GM19455 (cell line): ENCODE measurements at regions not wholly inside any gene's neighbourhood (a gene's known extent, or its start where the extent isn't known, plus 50 kb on each side); places are given as distances from the start of the nearest gene placed in this dataset.

Experiments
- ATAC-seq: cut with Tn5 transposase; IDR thresholded peaks from one replicate; pipeline ENCODE4 v1.9.1; 2021; ENCODE audit not compliant: unreplicated experiment

DNA sequence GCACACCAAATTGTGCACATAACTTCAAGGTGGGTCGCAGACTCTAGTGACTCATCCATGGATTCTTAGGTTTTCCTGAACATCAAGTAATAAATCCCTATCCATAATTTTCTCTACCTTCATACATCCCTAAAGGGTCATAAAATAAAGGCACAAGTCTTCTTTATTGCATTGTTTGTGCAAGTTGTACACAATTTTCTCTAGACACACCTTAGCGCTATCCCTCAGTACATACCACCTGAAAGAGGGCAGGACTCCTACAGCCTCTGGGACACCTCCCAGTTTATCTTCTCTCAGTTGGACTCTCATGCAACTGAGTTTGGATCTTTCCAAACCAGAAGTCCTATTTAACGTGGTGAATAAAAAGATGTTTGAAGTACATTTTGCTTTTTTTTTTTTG lies 168.5 kb upstream of the BMP4 start:
- no peak for ATAC-seq

DNA sequence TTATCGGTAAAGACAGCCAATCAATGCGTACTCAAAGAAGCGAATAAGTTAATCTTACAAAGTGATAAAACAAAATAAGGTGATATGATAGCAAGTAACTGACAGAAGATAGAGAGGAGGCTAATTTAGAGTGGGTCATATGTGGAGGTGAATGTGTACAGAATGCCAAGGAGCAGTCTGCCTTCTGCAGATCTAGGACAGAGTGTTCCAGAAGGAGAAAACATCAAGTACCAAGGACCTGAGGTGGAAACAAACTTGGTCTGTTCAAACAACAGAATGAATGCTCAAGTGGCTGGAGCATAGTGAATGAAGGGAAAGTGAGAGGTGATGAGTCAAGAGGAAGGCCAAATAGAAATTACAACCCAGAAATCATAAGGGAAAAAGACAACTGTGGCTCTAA lies 170.3 kb upstream of the BMP4 start:
- no peak for ATAC-seq

DNA sequence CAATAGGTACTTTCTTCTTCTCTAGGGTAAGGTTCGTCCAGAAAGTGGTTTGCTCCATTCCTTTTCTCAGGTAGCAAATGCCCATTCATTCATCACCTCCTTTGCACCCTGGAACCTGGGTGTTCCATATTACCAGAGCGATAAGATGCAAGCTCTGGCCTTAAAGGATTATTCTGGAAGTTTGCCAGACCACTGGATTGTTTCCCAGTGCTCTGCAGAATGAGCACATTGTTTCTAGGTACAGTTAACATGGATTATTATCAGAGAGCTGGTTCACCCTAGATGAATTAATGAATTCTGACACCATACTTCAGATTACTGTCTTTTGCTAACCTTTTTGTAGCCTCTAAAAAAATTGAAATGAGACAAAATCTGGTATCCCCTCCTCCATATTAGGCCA lies 170.9 kb upstream of the BMP4 start:
- no peak for ATAC-seq

DNA sequence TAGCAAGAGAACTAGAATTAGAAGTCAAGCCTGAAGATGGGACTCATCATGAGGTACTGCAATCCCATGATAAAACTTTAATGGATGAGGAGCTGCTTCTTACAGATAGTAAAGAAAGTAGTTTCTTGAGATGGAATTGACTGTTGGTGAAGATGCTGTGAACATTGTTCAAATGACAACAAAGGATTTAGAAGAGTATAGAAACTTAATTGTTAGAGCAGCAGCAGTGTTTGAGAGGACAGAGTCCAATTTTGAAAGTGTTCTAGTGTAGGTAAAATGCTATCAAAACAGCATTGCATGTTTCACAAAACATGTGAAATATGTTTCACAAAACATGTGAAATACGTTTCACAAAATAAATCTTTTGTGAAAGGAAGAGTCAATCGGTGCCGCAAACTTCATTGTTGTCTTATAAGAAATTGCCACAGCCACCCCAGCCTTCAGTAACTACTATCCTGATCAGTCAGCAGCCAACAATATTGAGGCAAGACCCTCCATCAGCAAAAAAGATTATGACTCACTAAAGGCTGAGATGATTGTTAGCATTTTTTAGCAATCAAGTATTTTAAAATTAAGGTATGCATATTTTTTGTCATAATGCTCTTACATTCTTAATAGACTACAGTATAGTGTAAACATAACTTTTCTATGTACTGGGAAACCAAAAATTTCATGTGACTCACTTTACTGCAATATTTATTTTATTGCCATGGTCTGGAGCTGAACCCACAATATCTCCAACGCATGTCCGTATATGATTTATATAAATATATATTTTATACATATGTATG lies 173.4 kb upstream of the BMP4 start:
- ATAC-seq: no peak

DNA sequence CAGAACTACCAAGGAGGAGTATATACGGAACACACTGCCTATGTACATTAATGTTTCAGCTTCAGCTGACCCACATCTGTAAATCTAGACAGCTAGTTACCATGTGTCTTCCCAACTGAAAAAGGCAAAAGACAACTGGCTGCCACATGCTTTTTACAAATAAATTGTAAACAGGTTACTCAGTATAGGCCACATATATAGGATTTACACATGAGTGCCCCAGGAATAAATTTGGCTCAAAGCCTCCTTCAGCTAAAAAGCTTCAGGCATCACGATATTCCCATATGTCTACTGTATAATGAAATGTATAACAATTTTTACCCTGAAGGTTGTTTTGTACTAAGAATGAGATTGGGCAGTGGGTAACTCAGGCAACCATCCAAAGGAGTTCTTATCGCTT lies 175.9 kb upstream of the BMP4 start:
- no peak for ATAC-seq

DNA sequence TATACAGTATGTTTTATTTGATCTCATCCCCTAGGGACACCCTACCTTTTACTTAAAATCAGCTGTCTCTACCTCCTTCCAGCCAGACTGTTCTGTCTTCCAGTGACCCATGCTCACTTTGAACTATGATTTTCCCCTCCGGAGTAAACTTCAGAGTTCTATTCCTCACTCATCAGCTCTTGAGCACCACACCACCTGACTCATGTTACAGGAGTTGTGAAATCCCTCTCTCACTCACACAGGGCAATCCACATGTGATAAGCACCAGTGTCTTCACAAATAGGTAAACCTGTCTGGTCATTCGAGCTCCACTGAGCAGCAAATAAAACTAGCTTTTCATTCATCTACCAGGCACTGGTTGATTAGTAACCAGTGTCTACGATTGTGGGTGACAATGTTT lies 177.3 kb upstream of the BMP4 start:
- ATAC-seq: no peak

DNA sequence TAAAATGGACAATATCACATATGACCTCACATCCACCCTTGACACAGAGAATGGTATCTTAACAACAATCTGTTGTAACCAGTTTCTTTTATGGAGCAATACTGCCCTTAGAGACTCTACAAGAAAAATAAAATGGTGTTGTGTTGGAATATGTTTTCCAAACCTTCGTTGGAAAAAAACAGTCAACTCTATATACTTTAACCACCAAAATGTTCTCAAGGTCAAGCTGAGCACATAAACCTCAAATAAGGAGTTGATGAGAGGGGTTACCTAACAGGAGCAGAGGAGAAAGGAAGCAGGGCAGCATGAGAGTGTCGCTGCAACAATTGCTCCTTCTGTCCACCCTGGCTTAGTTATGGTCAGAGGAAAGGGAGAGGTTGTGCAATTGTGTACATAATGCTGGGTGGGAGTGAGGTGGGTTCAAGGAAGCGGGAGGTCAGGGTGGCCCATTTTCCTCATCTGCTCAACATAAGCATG lies 179.2 kb upstream of the BMP4 start:
- no peak for ATAC-seq

DNA sequence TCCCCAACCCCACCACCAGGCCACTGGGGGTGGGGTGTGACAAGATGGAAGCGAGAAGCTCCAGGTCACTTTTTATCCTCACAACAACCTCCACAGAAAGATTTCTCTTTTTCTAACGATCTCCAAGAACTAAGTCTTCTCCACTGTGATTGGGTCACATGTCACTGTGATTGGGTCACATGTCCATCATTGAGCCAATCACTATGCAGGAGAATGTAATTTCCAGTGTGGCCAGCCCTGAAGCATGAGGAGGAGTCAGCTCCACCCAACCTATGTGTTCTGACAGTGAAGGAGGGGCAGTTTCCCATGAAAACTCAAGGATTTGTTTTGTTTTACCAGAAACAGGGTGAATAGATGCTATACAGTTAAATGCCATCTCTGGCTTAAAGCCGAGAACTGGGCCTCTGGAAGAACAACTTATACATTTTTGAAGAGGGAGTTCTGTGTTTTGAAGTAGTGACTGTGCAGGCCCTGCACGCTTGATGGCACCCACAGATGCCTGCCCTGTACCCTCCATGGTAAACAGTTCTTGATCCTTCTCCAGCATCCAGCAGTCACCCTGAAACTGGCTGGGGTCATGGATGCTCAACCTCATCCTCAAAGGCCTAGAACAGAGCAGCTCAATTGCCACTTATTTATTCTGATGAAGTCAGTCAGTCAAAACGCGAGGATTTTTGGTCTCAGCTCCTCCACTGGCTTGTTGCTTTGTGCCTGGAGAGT lies 180.4 kb upstream of the BMP4 start:
- ATAC-seq: no peak

DNA sequence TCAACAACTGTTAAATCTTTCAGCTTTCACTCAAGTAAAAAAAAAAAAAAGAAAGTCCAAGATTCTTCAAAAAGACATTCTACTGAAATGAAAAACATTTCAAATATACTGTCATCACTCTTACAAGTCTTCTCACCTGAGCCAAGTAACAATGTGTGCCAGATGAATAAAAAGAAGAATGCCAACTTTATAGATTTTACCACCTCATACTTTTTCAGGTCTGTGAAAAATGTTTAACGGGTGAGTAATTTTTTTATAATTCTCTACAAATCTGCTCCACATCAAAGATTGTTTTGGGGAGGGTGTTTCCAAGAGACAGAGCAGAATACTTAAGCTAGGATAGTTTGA lies 181.0 kb upstream of the BMP4 start:
- no peak for ATAC-seq

DNA sequence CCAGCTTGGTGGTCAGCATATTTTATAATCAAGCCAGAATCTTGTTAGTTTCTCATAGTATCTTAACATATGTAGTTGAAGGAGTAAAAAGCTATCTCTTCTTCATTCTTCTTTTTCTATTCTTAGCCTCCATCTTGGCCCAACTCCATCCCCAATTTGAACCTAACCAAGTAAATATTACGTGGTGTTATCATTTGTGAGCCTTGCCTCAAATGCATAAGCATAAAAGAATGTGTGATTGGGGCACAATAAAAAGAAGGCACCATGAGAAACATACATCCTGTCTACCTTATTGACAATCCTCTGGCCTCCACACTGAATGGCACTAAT lies 181.4 kb upstream of the BMP4 start:
- no peak for ATAC-seq

DNA sequence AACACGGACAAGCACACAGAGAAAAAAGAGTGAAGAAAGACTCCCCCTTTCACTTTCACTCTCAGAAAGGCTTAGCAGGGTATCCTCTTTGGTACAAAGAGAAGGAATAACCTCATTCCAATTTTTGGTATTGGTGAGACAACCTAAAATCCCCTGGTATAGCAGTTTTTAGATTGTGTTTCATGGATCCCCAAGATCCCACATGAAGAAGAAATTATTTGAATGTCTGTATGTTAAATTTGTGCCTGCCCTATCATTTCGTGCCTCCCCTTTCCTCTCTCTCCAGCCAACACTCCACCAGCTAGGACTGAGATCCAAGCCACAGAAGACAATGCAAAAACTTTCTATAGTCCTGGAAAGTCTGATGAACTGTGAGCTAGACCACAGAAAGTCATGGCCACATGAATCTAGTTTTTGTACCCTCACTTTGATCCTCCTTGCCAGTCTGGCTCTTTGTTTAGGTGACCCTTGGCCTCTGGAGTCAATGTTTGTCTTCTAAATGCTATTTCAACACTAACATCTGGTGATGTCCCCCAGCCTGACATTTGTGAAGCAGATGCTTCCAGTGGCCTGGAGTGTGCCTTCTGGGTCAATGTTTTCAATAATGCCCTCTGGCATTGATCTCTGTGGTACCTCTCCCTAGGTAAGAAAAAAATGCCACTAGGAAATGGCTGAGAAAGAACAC lies 181.9 kb upstream of the BMP4 start:
- no peak for ATAC-seq

DNA sequence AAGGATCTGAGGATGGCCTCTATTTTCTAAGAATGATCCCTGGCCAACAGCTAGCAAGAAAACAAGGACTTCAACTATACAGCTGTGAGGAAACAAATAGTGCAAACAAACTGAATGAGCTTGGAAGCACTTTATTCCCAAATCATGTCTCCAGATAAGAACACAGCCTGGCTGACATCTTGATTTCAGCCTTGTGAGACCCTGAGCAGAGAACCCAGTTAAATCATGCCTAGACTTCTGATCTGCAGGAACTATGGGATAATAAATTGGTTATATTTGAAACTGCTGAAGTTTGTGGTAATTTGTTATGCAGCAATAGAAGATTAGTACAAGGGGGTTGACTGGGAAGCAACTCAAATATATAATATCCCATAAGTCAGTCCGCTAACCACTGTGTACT lies 183.9 kb upstream of the BMP4 start:
- ATAC-seq: no peak

DNA sequence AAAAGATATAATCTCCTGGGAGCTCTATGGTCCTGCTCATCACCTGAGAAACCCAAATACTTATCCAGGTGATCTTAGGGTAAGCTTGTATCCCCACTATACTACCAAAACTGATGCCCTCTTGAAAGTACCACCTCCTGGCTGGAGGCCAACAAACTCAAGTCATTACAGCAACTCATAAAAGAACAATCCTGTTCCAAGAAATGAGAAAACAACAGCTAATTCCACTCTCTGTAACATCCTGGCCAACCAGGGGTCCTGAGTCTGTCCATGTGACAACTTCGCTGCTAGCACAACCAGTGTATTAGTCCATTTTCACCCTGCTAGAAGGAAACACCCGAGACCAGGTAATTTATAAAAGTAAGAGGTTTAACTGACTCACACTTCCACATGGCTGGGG lies 190.0 kb upstream of the BMP4 start:
- ATAC-seq: no peak

DNA sequence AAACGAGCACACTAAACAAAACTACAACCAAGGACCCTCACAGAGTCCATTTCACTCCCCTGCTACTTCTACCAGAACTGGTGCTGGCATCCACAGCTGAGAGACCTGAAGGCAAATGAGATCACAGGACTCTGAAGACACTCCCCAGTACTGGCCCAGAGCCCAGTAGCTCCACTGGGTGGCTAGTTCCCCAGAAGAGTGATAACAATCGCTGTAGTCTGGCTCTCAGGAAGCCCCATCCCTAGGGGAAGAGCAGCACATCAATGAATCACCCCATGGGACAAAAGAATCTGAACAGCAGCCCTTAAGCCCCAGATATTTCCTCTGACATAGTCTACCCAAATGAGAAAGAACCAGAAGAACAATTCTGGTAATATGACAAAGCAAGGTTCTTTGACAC lies 190.7 kb upstream of the BMP4 start:
- ATAC-seq: no peak

DNA sequence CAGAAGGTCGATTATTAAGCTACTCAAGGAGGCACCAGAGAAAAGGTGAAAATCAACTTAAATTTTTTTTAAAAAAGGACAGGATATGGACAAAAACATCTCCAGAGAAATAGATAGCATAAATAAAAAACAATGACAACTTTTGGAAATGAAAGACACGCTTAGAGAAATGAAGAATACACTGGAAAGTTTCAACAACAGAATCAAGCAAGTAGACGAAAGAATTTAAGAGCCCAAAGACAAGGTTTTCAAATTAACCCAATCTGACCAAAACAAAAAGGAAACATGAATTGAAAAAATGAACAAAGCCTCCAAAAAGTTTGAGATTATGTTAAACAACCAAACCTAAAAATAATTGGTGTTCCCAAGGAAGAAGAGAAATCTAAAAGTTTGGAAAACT lies 191.1 kb upstream of the BMP4 start:
- no peak for ATAC-seq

DNA sequence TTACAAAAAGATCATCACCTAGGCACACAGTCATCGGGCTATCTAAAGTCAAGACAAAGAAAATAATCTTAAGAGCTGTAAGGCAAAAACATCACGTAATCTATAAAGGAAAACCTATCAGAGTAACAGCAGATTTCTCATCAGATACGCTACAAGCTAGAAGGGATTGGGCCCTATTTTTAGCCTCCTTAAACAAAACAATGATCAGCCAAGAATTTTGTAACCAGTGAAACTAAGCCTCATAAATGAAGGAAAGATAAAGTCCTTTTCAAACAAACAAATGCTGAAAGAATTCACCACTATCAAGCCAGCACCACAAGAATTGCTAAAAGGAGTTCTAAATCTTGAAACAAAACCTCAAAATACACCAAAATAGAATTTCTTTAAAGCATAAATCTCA lies 191.6 kb upstream of the BMP4 start:
- no peak for ATAC-seq

DNA sequence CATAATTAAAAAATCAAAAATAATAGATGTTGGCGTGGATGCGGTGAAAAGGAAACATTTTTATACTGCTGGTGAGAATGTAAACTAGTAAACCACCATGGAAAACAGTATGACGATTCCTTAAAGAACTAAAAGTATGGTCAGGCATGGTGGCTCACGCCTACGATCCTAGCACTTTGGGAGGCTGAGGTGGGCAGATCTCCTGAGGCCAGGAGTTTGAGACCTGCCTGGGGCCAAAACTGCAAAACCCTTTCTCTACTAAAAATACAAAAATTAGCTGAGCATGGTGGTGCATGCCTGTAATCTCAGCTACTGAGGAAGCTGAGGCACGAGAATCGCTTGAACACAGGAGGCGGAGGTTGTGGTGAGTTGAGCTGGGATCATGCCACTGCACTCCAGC lies 195.7 kb upstream of the BMP4 start:
- ATAC-seq: no peak

DNA sequence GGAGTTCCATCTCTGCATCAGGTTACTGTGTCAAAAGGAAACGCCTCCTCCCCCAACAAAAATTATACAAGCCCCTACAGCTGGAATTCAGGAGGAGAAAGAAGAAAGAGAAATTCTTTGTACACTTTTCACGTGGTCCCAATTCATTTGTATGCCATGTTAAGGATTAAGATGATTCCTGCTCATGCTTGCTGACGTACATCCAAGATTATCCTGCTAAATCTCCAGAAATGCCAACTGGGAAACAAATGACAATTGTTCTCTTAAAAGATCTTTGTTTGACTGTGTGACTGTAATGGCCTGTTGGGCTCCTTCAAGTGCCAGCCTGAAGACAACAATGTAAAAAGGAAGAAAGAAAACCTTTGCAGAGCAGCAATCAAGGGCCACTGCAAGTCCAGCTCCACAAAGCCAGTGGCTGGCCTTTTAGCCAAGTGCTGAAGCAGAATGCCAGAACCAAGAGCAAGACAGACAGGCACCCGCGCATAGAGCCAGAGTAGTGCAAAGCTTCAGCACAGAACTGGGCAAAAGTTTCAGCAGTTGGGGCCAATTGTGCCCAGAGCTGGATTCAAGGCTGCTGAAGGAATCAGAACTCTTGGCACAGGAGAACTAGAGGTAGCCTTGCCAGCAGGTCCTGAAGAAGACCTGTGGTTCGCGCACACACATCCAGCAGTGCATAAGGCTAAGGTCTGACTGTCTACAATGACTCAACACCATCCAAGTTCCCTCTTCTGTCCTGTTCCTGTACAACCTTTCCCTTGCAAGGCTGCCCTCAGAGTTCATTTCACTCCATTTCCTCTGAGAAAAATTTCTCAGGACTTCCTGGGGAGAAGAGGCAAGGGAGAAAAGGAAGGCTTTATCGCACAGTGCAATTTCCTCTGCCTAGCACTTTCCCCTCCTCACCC lies 209.7 kb upstream of the BMP4 start:
- ATAC-seq: no peak

DNA sequence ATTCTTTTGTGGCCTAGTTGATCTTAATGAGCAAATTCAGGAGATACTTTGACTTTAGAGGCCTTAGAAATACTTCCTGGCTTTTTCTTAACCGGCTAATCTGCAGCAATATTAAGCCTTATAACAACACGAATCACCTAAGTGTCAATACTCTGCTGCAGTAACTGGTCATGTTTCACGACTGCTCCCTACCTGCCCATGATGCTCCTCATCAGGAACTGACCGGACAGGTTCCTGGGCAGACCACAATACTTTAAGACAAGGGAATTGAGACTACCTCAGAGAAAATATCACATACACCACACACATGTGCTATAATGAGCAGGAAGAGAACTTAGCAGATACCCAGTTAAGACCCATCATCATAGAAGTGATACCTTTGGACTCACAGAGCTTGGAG lies 211.9 kb upstream of the BMP4 start:
- ATAC-seq: no peak

DNA sequence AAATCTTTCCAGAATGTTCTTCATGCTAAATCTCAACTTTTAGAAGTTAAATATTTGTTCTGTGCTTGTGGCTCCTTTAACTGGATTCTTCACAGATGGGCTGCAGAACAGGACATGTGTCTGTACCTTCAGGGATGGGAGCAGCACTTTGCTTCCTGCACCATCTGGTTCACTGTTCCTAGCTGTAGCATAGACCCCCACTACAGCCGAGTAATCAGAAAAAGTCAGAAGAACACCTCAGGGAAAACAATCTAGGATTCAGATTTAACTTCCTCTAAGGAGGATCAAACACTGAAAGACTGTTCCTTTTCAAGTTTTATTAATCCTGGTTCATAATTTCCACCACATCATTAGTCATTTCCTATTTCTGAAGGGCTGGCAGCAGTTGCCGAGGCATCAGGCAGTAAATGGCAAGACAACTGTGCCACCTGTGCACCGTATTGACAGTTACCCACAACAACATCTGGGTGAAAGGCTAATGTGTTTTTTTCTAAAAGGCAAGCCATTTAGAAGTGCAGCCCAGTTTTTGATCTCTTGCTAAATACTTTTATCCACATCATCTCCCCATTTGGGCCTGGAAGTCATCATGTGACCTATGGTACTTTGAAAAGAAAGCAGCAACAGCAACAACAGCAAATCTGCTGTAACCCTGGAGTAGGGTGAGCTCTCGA lies 212.8 kb upstream of the BMP4 start:
- ATAC-seq: no peak

DNA sequence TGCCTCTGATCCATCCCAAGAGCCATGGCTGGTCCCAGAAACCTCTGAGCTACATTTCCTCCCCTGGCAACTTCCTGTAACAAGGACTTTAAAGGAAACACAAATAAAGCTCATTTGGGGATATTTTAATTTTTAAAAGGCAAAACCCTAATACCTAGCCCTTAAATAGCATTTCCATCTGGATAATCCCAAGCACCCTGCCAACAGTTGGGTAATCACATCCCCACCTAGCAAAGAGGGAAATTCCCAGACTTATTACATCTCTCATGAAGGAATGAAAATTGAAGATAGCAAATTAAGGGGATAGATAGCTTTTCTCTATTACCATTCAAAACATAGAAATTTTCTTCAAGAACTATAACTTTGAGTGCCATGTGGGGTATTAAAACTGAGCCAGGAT lies 213.7 kb upstream of the BMP4 start:
- ATAC-seq: no peak
